ENCODE measurements at regions not wholly inside any gene's neighbourhood (a gene's known extent, or its start where the extent isn't known, plus 50 kb on each side); places are given as distances from the start of the nearest gene placed in this dataset.

DNA sequence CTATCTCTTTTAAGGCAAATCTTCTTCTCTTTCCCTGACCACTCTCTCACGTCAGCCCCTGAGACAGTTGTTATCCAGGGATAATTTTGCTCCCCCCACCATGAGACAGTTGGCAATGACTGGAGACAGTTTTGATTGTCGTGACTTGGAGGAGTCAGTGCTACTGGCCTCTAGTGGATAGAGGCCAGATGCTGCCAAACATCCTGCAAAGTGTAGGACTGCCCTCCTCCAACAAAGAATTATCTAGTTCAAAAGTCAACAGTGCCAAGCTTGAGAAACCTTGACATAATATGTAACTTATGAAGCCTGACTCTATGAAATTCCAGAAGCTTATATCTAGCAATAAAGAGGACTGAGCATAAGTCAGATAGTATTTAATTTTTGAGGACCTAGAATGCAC, 502.1 kb upstream of the IGFBP7 start:
- no peak overlapping the region for H3K27ac ChIP-seq
- intact Hi-C loops (cut with DNase I): no loop called here
- no peaks in the 10 kb centered on the region for H3K27me3 ChIP-seq
- DNase-seq: no peak
- TF ChIP-seq POLR2A (IDR thresholded peaks at IDR 0.05): no peak
- TF ChIP-seq, protein P1, sequence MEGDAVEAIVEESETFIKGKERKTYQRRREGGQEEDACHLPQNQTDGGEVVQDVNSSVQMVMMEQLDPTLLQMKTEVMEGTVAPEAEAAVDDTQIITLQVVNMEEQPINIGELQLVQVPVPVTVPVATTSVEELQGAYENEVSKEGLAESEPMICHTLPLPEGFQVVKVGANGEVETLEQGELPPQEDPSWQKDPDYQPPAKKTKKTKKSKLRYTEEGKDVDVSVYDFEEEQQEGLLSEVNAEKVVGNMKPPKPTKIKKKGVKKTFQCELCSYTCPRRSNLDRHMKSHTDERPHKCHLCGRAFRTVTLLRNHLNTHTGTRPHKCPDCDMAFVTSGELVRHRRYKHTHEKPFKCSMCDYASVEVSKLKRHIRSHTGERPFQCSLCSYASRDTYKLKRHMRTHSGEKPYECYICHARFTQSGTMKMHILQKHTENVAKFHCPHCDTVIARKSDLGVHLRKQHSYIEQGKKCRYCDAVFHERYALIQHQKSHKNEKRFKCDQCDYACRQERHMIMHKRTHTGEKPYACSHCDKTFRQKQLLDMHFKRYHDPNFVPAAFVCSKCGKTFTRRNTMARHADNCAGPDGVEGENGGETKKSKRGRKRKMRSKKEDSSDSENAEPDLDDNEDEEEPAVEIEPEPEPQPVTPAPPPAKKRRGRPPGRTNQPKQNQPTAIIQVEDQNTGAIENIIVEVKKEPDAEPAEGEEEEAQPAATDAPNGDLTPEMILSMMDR (IDR thresholded peaks at IDR 0.05): no peak
- 24 to 43% (median 40%) methylated on average over 2 of the region's 2 CpGs for WGBS, 3 donors
- no peak overlapping the region for H3K4me3 ChIP-seq
- H3K4me1 ChIP-seq (ENCODE audit: insufficient read depth): no peaks in the 10 kb centered on the region
- no peaks in the 10 kb centered on the region for H3K9me3 ChIP-seq
- H3K36me3 ChIP-seq: no peaks in the 10 kb centered on the region

DNA sequence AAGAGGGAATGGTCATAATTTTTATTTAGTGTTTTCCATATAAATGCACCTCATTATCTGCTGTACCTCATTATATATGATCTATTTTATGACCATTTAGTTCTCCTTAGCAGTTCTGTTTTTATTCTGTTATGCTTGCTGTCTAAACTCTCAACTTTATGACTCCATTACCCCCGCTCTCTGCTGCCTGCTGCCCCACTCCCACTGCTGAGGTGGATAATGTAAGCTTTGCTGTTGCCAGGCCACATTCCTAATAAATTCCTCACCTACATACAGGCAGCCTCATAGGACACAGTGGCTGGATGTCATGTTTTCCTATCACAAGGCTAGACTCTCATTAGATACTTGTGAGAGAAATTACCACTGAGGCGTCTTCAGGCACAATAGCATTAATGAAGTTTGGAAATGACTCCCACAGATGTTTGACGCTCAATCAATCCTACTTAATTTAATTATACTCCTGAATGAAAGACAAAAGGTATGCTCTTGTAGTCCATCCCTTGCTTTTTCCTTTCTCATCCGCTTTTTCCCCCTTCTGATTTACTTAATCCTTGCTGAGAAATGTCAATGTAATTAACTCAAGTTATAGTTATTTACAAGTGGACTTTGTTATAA, 497.5 kb upstream of the IGFBP7 start:
- Histone ChIP-seq H3K4me3 (no peak overlapping the region), H3K27ac (no peak overlapping the region), H3K36me3 (no peaks in the 10 kb centered on the region), H3K4me1 (ENCODE audit: insufficient read depth) (no peaks in the 10 kb centered on the region), H3K9me3 (no peaks in the 10 kb centered on the region), H3K27me3 (no peaks in the 10 kb centered on the region)
- WGBS, 3 donors: 52 to 54% (median 53%) methylated on average over 4 of the region's 4 CpGs
- intact Hi-C loops (cut with DNase I): no loop called here
- TF ChIP-seq, protein P1 (IDR thresholded peaks at IDR 0.05): no peak
- TF ChIP-seq POLR2A (IDR thresholded peaks at IDR 0.05): no peak
- TF ChIP-seq EP300 (IDR thresholded peaks at IDR 0.05): no peak
- DNase-seq: no peak

DNA sequence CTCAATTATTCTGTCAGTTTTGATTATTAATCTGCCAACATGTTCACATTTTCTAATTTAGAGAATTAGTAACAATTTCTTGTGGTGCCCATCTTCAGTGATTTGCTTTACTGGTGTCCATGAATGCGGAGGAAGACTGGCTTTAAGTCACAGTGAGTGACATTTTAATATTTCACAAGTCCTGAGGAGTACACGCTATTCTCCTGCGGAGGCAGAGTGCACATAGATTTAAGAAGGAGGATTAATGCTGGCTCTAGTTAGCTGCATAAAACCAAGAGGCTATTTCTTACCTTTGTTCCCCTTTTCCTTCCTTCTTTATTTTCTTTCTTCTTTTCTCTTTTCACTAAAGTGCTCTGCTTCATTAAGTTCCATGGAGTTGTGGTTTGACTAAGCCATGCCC, 495.2 kb upstream of the IGFBP7 start:
- TF ChIP-seq POLR2A (IDR thresholded peaks at IDR 0.05): no peak
- no peak for TF ChIP-seq EP300 (IDR thresholded peaks at IDR 0.05)
- Histone ChIP-seq H3K36me3 (no peaks in the 10 kb centered on the region), H3K4me1 (ENCODE audit: insufficient read depth) (no peaks in the 10 kb centered on the region), H3K27ac (no peak overlapping the region), H3K27me3 (no peaks in the 10 kb centered on the region), H3K4me3 (no peak overlapping the region), H3K9me3 (no peaks in the 10 kb centered on the region)
- WGBS, 3 donors: 84 to 86% (median 85%) methylated on average over 3 of the region's 3 CpGs
- intact Hi-C loops (cut with DNase I): no loop called here
- DNase-seq: no peak

DNA sequence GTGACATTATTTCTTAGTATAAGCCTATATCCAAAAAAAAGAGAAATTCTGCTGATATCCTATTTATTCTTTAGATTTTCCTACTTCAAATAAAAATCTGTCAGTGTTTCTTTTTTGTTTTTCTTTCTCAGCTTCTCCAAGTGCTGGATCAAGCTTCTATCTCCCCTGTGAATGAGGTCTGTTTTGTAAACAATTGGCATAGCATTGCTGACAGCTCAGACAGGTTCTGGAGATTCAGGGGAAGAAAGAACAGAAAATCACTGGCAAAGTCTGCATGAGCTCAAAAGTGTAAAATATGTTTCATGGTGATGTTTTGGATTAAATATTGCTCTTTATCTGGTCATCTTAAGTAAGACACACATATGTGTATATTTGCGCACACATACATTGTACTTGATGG, 492.0 kb upstream of the IGFBP7 start:
- intact Hi-C loops (cut with DNase I): no loop called here
- Histone ChIP-seq H3K27me3 (no peaks in the 10 kb centered on the region), H3K9me3 (no peaks in the 10 kb centered on the region), H3K27ac (no peak overlapping the region), H3K4me1 (ENCODE audit: insufficient read depth) (no peaks in the 10 kb centered on the region), H3K4me3 (no peak overlapping the region), H3K36me3 (no peaks in the 10 kb centered on the region)
- no peak for DNase-seq
- TF ChIP-seq EP300 (IDR thresholded peaks at IDR 0.05) (no peak), POLR2A (IDR thresholded peaks at IDR 0.05) (no peak)
- TF ChIP-seq, protein P1 (IDR thresholded peaks at IDR 0.05): no peak
- 90 to 98% (median 94%) methylated on average over 1 of the region's 1 CpG for WGBS, 3 donors

DNA sequence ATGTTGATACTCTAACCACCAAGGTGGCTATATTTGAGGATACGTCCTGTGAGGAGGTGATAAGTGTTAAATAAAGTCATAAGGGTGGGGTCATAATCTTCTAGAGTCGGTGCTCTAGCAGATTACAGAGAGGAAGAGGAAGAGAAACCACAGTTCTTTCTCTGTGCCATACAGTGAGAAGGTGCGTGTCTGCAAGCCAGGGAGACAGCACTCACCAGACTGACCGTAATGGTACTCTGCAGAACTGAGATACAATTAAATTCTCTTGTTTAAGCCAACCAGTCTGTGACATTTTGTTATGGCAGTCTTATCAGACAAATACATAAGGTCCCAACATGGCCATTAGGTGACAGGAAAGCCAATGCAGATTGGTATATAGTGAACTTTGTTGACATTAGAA, 480.9 kb upstream of the IGFBP7 start:
- WGBS, 3 donors: 77 to 78% (median 77%) methylated on average over 4 of the region's 4 CpGs
- TF ChIP-seq EP300 (IDR thresholded peaks at IDR 0.05) (no peak), POLR2A (IDR thresholded peaks at IDR 0.05) (no peak)
- TF ChIP-seq, protein P1 (IDR thresholded peaks at IDR 0.05): no peak
- intact Hi-C loops (cut with DNase I): no loop called here

More for the DNA sequence above, 480.9 kb upstream of the IGFBP7 start:
- no peaks in the 10 kb centered on the region for H3K36me3 ChIP-seq
- no peaks in the 10 kb centered on the region for H3K9me3 ChIP-seq
- no peaks in the 10 kb centered on the region for H3K4me1 ChIP-seq (ENCODE audit: insufficient read depth)
- no peaks in the 10 kb centered on the region for H3K27me3 ChIP-seq
- H3K27ac ChIP-seq: no peak overlapping the region
- no peak overlapping the region for H3K4me3 ChIP-seq
- DNase-seq: no peak
